ENCODE measurements at regions not wholly inside any gene's neighbourhood (a gene's known extent, or its start where the extent isn't known, plus 50 kb on each side); places are given as distances from the start of the nearest gene placed in this dataset.

DNA sequence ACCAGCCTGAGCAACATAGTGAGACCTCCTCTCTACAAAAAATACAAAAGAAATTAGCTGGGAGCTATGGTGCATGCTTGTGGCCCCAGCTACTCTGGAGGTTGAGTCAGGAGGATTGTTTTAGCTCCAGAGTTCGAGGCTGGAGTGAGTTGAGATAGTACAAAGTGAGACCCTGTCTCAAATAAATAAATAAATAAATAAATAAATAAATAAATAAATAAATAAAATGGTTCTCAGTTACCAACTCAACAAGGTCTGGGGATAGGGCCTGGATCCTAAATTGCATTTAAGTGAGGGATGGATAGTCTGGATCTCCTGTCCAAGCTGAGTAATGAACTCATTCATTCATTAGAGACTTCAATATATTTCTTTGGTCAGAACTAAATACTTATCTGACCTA lies 115.7 kb upstream of the IL1RAPL2 start:
- no peak overlapping the region for H3K4me3 ChIP-seq
- 33 to 80% methylated on average over 1 of the region's 1 CpG for WGBS, 2 donors (ENCODE audit: low coverage in 1 of 2)
- no peak for TF ChIP-seq POLR2AphosphoS5 (IDR thresholded peaks at IDR 0.05)
- TF ChIP-seq, protein P1, sequence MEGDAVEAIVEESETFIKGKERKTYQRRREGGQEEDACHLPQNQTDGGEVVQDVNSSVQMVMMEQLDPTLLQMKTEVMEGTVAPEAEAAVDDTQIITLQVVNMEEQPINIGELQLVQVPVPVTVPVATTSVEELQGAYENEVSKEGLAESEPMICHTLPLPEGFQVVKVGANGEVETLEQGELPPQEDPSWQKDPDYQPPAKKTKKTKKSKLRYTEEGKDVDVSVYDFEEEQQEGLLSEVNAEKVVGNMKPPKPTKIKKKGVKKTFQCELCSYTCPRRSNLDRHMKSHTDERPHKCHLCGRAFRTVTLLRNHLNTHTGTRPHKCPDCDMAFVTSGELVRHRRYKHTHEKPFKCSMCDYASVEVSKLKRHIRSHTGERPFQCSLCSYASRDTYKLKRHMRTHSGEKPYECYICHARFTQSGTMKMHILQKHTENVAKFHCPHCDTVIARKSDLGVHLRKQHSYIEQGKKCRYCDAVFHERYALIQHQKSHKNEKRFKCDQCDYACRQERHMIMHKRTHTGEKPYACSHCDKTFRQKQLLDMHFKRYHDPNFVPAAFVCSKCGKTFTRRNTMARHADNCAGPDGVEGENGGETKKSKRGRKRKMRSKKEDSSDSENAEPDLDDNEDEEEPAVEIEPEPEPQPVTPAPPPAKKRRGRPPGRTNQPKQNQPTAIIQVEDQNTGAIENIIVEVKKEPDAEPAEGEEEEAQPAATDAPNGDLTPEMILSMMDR (IDR thresholded peaks at IDR 0.05), result no peak
- TF ChIP-seq POLR2A (IDR thresholded peaks at IDR 0.05), result no peak
- no peak for TF ChIP-seq EP300 (IDR thresholded peaks at IDR 0.05)
- ATAC-seq, result no peak
- H3K27me3 ChIP-seq, result no peaks in the 10 kb centered on the region
- no peak overlapping the region for H3K27ac ChIP-seq
- H3K4me1 ChIP-seq, result no peaks in the 10 kb centered on the region
- no peaks in the 10 kb centered on the region for H3K36me3 ChIP-seq
- no peaks in the 10 kb centered on the region for H3K9me3 ChIP-seq

DNA sequence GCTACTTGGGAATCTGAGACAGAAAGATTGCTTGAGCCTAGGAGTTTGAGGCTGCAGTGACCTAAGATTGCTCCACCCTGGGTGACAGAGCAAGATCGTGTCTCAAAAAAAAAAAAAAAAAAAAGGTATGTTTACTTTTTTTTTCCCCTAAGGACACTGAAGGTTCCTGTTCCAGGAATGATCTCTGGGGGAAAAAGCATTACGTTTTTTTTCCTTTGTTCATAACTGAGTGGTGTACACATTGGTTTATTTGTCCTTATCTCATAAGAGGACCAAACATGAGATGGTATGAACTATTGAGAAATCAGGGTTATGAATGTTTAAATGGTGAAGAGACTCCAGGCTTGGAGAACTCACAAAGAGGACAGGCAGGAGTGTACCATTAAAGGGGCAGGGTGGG lies 120.4 kb upstream of the IL1RAPL2 start:
- 38 to 62% methylated on average over 2 of the region's 2 CpGs for WGBS, 2 donors (ENCODE audit: low coverage in 1 of 2)
- Histone ChIP-seq H3K9me3 (no peaks in the 10 kb centered on the region), H3K36me3 (no peaks in the 10 kb centered on the region), H3K27me3 (no peaks in the 10 kb centered on the region), H3K4me3 (no peak overlapping the region), H3K4me1 (no peaks in the 10 kb centered on the region), H3K27ac (no peak overlapping the region)
- ATAC-seq, result no peak
- no peak for TF ChIP-seq POLR2A (IDR thresholded peaks at IDR 0.05)
- TF ChIP-seq, protein P1 (IDR thresholded peaks at IDR 0.05), result no peak
- no peak for TF ChIP-seq EP300 (IDR thresholded peaks at IDR 0.05)
- TF ChIP-seq POLR2AphosphoS5 (IDR thresholded peaks at IDR 0.05), result no peak

GRCh38 chrX:104435249-104435648 lies 130.8 kb upstream of the IL1RAPL2 start:
- Histone ChIP-seq H3K36me3 (no peaks in the 10 kb centered on the region), H3K27me3 (no peaks in the 10 kb centered on the region), H3K27ac (no peak overlapping the region), H3K9me3 (no peaks in the 10 kb centered on the region), H3K4me3 (no peak overlapping the region), H3K4me1 (no peaks in the 10 kb centered on the region)
- WGBS, 2 donors (ENCODE audit: low coverage in 1 of 2), result 0 to 20% methylated on average over 1 of the region's 7 CpGs
- ATAC-seq, result no peak
- TF ChIP-seq POLR2AphosphoS5 (IDR thresholded peaks at IDR 0.05) (no peak), EP300 (IDR thresholded peaks at IDR 0.05) (no peak), POLR2A (IDR thresholded peaks at IDR 0.05) (no peak)
- TF ChIP-seq, protein P1 (IDR thresholded peaks at IDR 0.05), result no peak

DNA sequence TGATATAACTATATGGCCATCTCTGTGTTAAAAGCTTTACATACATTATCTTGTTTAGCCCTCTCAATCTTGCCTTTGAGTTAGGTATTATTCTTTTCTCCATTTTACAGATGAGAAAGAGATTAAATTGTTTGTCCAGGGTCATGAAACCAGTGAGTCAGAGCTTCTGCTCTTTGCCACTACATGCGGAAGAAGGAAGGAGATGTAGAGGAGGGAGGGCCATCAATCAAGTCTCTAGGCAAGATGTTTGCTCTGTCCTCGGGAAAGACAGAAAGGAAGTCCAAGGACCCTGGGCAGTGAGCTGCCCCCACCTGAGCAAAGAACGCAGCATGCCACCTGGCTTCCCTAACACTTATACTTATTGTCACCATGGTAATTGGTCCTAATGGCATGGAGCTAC lies 133.7 kb upstream of the IL1RAPL2 start:
- no peak overlapping the region for H3K4me3 ChIP-seq
- H3K36me3 ChIP-seq, result no peaks in the 10 kb centered on the region
- H3K4me1 ChIP-seq, result no peaks in the 10 kb centered on the region
- H3K9me3 ChIP-seq, result no peaks in the 10 kb centered on the region
- WGBS, 2 donors (ENCODE audit: low coverage in 1 of 2), result 37 to 49% methylated on average over 2 of the region's 3 CpGs
- ATAC-seq, result no peak
- TF ChIP-seq, protein P1 (IDR thresholded peaks at IDR 0.05), result no peak
- TF ChIP-seq EP300 (IDR thresholded peaks at IDR 0.05), result no peak
- TF ChIP-seq POLR2AphosphoS5 (IDR thresholded peaks at IDR 0.05), result no peak
- TF ChIP-seq POLR2A (IDR thresholded peaks at IDR 0.05), result no peak
- no peak overlapping the region for H3K27ac ChIP-seq
- no peaks in the 10 kb centered on the region for H3K27me3 ChIP-seq

- Histone ChIP-seq H3K9me3 (no peaks in the 10 kb centered on the region), H3K4me1 (no peaks in the 10 kb centered on the region), H3K4me3 (no peak overlapping the region), H3K36me3 (no peaks in the 10 kb centered on the region), H3K27me3 (no peaks in the 10 kb centered on the region), H3K27ac (no peak overlapping the region)
- 71% methylated on average over 1 of the region's 1 CpG; no CpG with 5 or more reads in 1 of the 2 donors for WGBS, 2 donors (ENCODE audit: low coverage in 1 of 2)
- TF ChIP-seq EP300 (IDR thresholded peaks at IDR 0.05) (no peak), POLR2AphosphoS5 (IDR thresholded peaks at IDR 0.05) (no peak), POLR2A (IDR thresholded peaks at IDR 0.05) (no peak)
- TF ChIP-seq, protein P1 (IDR thresholded peaks at IDR 0.05), result no peak
- ATAC-seq, result no peak
Measured at GRCh38 chrX:104430742-104431119, 135.3 kb upstream of the IL1RAPL2 start.

All from gastroesophageal sphincter (tissue), 4 donors.